ENCODE measurements at regions not wholly inside any gene's neighbourhood (a gene's known extent, or its start where the extent isn't known, plus 50 kb on each side); places are given as distances from the start of the nearest gene placed in this dataset.

DNA sequence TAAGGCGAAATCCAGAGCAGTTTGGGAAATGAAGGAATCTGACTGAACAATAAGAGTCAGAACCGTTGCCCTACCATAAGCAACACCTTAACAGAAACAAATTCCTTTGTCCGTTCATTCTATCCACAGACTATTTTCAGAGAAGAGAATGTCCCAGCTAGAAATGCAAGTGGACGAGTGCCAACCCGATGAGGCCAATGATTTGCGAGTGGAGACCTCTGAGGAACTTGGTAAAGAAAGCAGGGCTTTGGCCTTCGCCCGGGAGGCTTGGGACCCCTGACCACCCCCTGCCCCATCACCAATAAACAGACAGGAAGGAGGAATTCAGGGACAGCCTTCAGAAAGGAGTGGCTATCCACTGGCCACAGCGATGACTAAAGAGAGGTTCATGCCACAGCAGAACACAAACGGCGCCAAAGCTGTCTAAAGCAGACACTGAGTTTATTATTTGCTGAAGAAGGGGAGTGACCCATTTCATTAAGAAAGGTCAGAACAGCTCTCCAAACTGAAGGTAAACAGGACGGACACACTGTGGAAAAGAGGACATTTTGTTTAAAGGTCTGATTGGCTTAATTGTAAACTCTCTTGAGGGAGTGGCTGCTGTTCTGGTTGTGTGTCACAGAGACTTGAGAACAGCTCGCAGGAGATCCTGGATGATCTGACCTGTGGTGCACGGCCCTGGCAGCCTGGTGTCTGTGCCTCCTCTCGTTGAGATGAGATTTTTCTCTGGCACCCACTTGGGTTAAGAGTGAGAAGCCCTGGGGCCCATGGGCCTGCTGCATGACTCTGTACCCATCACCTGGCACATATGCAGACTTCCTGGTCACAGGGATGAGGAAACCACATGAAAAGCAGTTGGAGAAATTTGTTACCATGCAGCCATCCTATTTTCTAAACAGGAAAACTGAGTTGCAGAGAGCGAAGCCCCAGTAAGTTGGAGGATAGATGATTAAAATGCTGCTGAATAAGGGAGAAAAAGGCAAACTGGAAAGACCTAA is 142.0 kb upstream of the PZP start:
- no peak for DNase-seq
- TF ChIP-seq, protein P1, sequence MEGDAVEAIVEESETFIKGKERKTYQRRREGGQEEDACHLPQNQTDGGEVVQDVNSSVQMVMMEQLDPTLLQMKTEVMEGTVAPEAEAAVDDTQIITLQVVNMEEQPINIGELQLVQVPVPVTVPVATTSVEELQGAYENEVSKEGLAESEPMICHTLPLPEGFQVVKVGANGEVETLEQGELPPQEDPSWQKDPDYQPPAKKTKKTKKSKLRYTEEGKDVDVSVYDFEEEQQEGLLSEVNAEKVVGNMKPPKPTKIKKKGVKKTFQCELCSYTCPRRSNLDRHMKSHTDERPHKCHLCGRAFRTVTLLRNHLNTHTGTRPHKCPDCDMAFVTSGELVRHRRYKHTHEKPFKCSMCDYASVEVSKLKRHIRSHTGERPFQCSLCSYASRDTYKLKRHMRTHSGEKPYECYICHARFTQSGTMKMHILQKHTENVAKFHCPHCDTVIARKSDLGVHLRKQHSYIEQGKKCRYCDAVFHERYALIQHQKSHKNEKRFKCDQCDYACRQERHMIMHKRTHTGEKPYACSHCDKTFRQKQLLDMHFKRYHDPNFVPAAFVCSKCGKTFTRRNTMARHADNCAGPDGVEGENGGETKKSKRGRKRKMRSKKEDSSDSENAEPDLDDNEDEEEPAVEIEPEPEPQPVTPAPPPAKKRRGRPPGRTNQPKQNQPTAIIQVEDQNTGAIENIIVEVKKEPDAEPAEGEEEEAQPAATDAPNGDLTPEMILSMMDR (IDR thresholded peaks at IDR 0.05; ENCODE audit: partially characterized antibody, unreplicated experiment): no peak
- Mint-ChIP-seq H3K27me3 (ENCODE audit: unreplicated experiment) (peaks cover 3% of the 10 kb centered on the region), H3K4me1 (ENCODE audit: low read depth, unreplicated experiment) (peaks cover 3% of the 10 kb centered on the region), H3K9me3 (ENCODE audit: unreplicated experiment) (peaks cover 12% of the 10 kb centered on the region), H3K4me3 (ENCODE audit: unreplicated experiment) (no peak overlapping the region), H3K36me3 (ENCODE audit: unreplicated experiment) (peaks cover 8% of the 10 kb centered on the region), H3K27ac (ENCODE audit: unreplicated experiment) (no peak overlapping the region)

DNA sequence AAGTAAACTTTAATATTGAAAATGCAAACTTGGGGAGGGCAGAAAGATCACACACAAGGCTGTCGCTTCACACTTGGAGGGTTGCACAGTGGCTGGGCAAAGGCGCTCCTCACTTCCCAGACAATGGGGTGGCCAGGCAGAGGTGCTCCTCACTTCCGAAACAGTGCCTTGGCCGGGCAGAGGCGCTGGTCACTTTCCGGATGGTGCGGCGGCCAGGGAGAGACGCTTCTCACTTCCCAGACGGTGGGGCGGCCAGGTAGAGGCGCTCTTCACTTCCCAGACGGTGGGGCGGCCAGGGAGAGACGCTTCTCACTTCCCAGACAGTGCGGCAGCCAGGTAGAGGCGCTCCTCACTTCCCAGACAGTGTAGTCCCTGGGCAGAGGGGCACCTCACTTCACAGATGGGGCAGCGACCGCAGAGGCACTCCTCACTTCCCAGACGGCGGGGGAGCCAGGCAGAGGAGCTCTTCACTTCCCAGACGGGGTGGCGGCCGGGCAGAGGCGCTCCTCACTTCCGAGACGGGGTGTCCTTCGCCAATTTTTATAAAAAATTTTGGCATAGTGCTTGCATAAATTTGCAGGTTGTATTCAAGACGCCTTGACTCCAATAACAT is 140.8 kb upstream of the PZP start:
- TF ChIP-seq, protein P1 (IDR thresholded peaks at IDR 0.05; ENCODE audit: partially characterized antibody, unreplicated experiment): no peak
- Mint-ChIP-seq H3K27ac (ENCODE audit: unreplicated experiment) (no peak overlapping the region), H3K4me1 (ENCODE audit: low read depth, unreplicated experiment) (peaks cover 3% of the 10 kb centered on the region), H3K9me3 (ENCODE audit: unreplicated experiment) (peaks cover 5% of the 10 kb centered on the region), H3K27me3 (ENCODE audit: unreplicated experiment) (peaks cover 3% of the 10 kb centered on the region), H3K4me3 (ENCODE audit: unreplicated experiment) (no peak overlapping the region), H3K36me3 (ENCODE audit: unreplicated experiment) (peaks cover under 1% of the 10 kb centered on the region)
- no peak for DNase-seq

DNA sequence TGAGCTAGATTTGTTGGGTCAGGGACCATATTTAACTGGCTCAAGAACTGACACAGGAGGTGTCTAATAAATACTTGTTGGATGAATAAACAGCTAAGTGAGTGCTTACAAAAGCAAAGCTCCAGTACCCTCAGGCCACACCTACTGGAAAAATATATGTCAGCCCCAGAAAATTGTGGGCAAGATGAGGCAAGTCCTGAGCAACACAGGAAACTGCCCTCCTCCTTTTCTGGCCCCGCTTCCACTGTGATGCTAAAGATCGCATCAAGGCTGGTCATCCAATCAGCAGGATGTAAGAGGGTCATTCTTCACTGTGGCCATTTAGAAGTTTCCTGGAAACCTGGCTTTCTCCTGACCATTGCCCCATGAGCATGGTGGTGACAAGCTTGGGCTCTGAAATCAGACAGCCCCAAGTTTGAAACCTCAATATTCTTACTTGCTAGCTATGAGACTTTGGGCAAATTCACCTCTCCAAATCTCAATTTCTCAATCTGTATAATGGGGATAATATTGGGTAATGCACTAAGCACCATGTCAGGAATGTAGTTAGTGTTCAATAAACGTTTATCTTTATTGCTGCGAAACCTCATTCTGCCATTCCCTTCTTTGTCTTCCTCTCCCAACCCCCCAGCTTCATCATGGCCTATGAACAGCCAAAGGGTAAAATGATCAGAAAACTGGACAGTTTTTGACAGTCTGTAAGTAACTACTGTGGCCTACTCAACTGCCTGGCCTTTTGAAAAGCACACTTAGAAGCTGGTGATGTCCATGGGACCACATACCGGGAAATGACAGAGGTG is 139.3 kb upstream of the PZP start:
- H3K4me1 Mint-ChIP-seq (ENCODE audit: low read depth, unreplicated experiment): peaks cover 3% of the 10 kb centered on the region
- TF ChIP-seq, protein P1 (IDR thresholded peaks at IDR 0.05; ENCODE audit: partially characterized antibody, unreplicated experiment): no peak
- no peak overlapping the region for H3K27ac Mint-ChIP-seq (ENCODE audit: unreplicated experiment)
- no peak overlapping the region for H3K4me3 Mint-ChIP-seq (ENCODE audit: unreplicated experiment)
- H3K36me3 Mint-ChIP-seq (ENCODE audit: unreplicated experiment): no peaks in the 10 kb centered on the region
- peaks cover 3% of the 10 kb centered on the region for H3K27me3 Mint-ChIP-seq (ENCODE audit: unreplicated experiment)
- no peak for DNase-seq
- peaks cover 3% of the 10 kb centered on the region for H3K9me3 Mint-ChIP-seq (ENCODE audit: unreplicated experiment)

DNA sequence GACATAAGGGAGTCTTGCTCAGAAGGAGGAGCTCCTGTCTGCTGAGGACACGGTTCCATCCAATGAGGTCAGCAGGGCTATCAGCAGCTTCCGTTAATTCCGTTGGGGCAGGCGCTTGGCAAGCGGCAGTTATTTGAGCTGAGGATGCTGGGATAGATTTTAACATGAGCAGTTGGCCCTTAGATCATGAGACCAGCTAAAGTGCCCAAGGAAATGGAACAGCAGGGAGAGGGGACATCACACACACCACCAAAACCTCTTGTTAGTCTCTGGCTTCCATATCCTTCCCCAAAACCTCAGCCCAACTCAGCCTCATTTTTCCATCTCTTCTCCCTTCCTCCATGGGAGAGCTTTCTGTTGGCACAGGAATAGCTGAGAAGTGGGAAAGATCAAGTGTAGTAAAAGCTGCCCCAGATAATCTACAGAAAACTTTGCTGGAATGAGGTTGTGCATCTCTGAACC is 138.7 kb upstream of the PZP start:
- Mint-ChIP-seq H3K36me3 (ENCODE audit: unreplicated experiment) (no peaks in the 10 kb centered on the region), H3K9me3 (ENCODE audit: unreplicated experiment) (no peaks in the 10 kb centered on the region), H3K4me3 (ENCODE audit: unreplicated experiment) (no peak overlapping the region), H3K27me3 (ENCODE audit: unreplicated experiment) (peaks cover under 1% of the 10 kb centered on the region), H3K4me1 (ENCODE audit: low read depth, unreplicated experiment) (peaks cover 3% of the 10 kb centered on the region), H3K27ac (ENCODE audit: unreplicated experiment) (no peak overlapping the region)
- TF ChIP-seq, protein P1 (IDR thresholded peaks at IDR 0.05; ENCODE audit: partially characterized antibody, unreplicated experiment): no peak
- DNase-seq: no peak

Measured in glutamatergic neuron (in vitro differentiated cells).